Neural progenitor cell (in vitro differentiated cells): ENCODE measurements at regions not wholly inside any gene's neighbourhood (a gene's known extent, or its start where the extent isn't known, plus 50 kb on each side); places are given as distances from the start of the nearest gene placed in this dataset.

Experiments
- EZH2 ChIP-seq: fragments of 200-600 bp; sonication (generic); IDR thresholded peaks from 2 replicates; pipeline ENCODE4 v1.6.1; 2017; ENCODE audit warnings: antibody characterized with exemption, mild to moderate bottlenecking, moderate library complexity
- EZH2phosphoT487 ChIP-seq: fragments of 200-600 bp; sonication (generic); IDR thresholded peaks from 2 replicates; pipeline ENCODE4 v1.6.1; 2017; ENCODE audit warnings: antibody characterized with exemption
- TF ChIP-seq, protein P1 (sequence below): fragments of 200-600 bp; sonication (generic); IDR thresholded peaks from 2 replicates; pipeline ENCODE4 v1.5.1; 2017; ENCODE audit warnings: antibody characterized with exemption, mild to moderate bottlenecking

- TF ChIP-seq, protein P1, sequence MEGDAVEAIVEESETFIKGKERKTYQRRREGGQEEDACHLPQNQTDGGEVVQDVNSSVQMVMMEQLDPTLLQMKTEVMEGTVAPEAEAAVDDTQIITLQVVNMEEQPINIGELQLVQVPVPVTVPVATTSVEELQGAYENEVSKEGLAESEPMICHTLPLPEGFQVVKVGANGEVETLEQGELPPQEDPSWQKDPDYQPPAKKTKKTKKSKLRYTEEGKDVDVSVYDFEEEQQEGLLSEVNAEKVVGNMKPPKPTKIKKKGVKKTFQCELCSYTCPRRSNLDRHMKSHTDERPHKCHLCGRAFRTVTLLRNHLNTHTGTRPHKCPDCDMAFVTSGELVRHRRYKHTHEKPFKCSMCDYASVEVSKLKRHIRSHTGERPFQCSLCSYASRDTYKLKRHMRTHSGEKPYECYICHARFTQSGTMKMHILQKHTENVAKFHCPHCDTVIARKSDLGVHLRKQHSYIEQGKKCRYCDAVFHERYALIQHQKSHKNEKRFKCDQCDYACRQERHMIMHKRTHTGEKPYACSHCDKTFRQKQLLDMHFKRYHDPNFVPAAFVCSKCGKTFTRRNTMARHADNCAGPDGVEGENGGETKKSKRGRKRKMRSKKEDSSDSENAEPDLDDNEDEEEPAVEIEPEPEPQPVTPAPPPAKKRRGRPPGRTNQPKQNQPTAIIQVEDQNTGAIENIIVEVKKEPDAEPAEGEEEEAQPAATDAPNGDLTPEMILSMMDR, result no peak
- no peak for TF ChIP-seq EZH2
- no peak for TF ChIP-seq EZH2phosphoT487
Measured at GRCh38 chr2:201558665-201559064, 84.6 kb downstream of the TMEM237 start.
